ENCODE measurements at regions not wholly inside any gene's neighbourhood (a gene's known extent, or its start where the extent isn't known, plus 50 kb on each side); places are given as distances from the start of the nearest gene placed in this dataset.

- TF ChIP-seq CTCF (conservative IDR thresholded peaks at IDR 0.05; ENCODE audit: low read depth in 2 of 2) = no peak
- no peak for TF ChIP-seq POLR2AphosphoS5 (IDR thresholded peaks at IDR 0.05; ENCODE audit: low read depth)
- TF ChIP-seq EZH2phosphoT487 (IDR thresholded peaks at IDR 0.05; ENCODE audit: unreplicated experiment) = no peak
- no peak for TF ChIP-seq EZH2 (IDR thresholded peaks at IDR 0.05; ENCODE audit: low read depth, unreplicated experiment)
- no peak for TF ChIP-seq CREB1 (CRISPR knock-in tag; IDR thresholded peaks at IDR 0.05; ENCODE audit: low read depth)
- TF ChIP-seq ZNF462 (CRISPR knock-in tag; IDR thresholded peaks at IDR 0.05) = no peak
- TF ChIP-seq REST (IDR thresholded peaks at IDR 0.05; ENCODE audit: unreplicated experiment) = no peak
- no peak for TF ChIP-seq ZNF114 (CRISPR knock-in tag; IDR thresholded peaks at IDR 0.05)
- no peak for TF ChIP-seq JUNB (IDR thresholded peaks at IDR 0.05; ENCODE audit: unreplicated experiment)
- TF ChIP-seq ETS1 (IDR thresholded peaks at IDR 0.05) = no peak
Measured at GRCh38 chr1:245016700-245017099, 138.1 kb upstream of the KIF26B start.
